Neuronal stem cell (in vitro differentiated cells): ENCODE measurements at regions not wholly inside any gene's neighbourhood (a gene's known extent, or its start where the extent isn't known, plus 50 kb on each side); places are given as distances from the start of the nearest gene placed in this dataset.

Experiments used
- DNase-seq: peaks from one replicate; pipeline ENCODE4 v3.0.0-alpha.2; 2013; ENCODE audit warnings: low spot score
- H2AFZ ChIP-seq: one replicate; pipeline ENCODE4 v1.6.1; 2013; ENCODE audit warnings: mild to moderate bottlenecking, low read length, inconsistent platforms
- H2AK5ac ChIP-seq: 2 replicates; pipeline ENCODE4 v1.6.1; 2013; ENCODE audit warnings: low read depth, mild to moderate bottlenecking, inconsistent platforms, low read length, moderate library complexity, mixed read lengths
- H2BK120ac ChIP-seq: 2 replicates; pipeline ENCODE4 v1.6.1; 2013; ENCODE audit warnings: low read depth, mild to moderate bottlenecking, inconsistent platforms, low read length, moderate library complexity, mixed read lengths
- H2BK12ac ChIP-seq: one replicate; pipeline ENCODE4 v1.6.1; 2013; ENCODE audit warnings: low read length, inconsistent platforms
- H2BK15ac ChIP-seq: 2 replicates; pipeline ENCODE4 v1.6.1; 2013; ENCODE audit warnings: mild to moderate bottlenecking, low read length, inconsistent platforms, mixed read lengths
- H2BK5ac ChIP-seq: one replicate; pipeline ENCODE4 v1.6.1; 2013; ENCODE audit warnings: inconsistent platforms, mild to moderate bottlenecking, low read length, moderate library complexity
- H3K14ac ChIP-seq: one replicate; pipeline ENCODE4 v1.6.1; 2013; ENCODE audit warnings: low read length, inconsistent platforms
- H3K18ac ChIP-seq: 2 replicates; pipeline ENCODE4 v1.6.1; 2013; ENCODE audit warnings: low read length, inconsistent platforms
- H3K23ac ChIP-seq: 2 replicates; pipeline ENCODE4 v1.6.1; 2013; ENCODE audit warnings: low read depth, mild to moderate bottlenecking, mixed read lengths, low read length, inconsistent platforms; ENCODE audit not compliant: poor library complexity
- H3K27ac ChIP-seq: replicated peaks from 3 replicates; pipeline ENCODE4 v1.5.1; 2013; ENCODE audit warnings: low read length, inconsistent platforms
- H3K27me3 ChIP-seq, 3 experiments: 2 replicates each; pipeline ENCODE4 v1.6.1; 2013; ENCODE audit warnings: low read length in 3 of 3, mild to moderate bottlenecking in 2 of 3, inconsistent platforms in 1 of 3, low read depth in 1 of 3, mixed read lengths in 1 of 3, moderate library complexity in 1 of 3; ENCODE audit not compliant: control insufficient read depth in 3 of 3, insufficient read depth in 3 of 3
- H3K36me3 ChIP-seq, 2 donors: replicated peaks in 1 of 2; 2 replicates each; pipeline ENCODE4 v1.6.1; 2013; ENCODE audit warnings: low read length in 2 of 2; ENCODE audit not compliant: control insufficient read depth in 2 of 2, insufficient read depth in 2 of 2
- H3K4ac ChIP-seq: 2 replicates; pipeline ENCODE4 v1.6.1; 2013; ENCODE audit warnings: inconsistent platforms, mild to moderate bottlenecking, low read length, moderate library complexity
- H3K4me1 ChIP-seq, 2 donors: 1 replicate in 1 of 2; 2 replicates in 1 of 2; pipeline ENCODE4 v1.6.1; 2013; ENCODE audit warnings: low read length in 2 of 2, low read depth in 1 of 2; ENCODE audit not compliant: control insufficient read depth in 2 of 2, insufficient read depth in 1 of 2
- H3K4me2 ChIP-seq: one replicate; pipeline ENCODE4 v1.6.1; 2013; ENCODE audit warnings: mild to moderate bottlenecking, low read length, inconsistent platforms; ENCODE audit not compliant: insufficient read depth, poor library complexity, severe bottlenecking
- H3K4me3 ChIP-seq, 2 donors: 2 replicates each; pipeline ENCODE4 v1.5.1; 2013; ENCODE audit warnings: low read length in 2 of 2, mild to moderate bottlenecking in 2 of 2, inconsistent platforms in 1 of 2, moderate library complexity in 1 of 2
- H3K79me1 ChIP-seq: one replicate; pipeline ENCODE4 v1.6.1; 2013; ENCODE audit warnings: low read depth, mild to moderate bottlenecking, inconsistent platforms, low read length, moderate library complexity
- H3K9ac ChIP-seq: one replicate; pipeline ENCODE4 v1.6.1; 2013; ENCODE audit warnings: mild to moderate bottlenecking, low read depth, low read length, inconsistent platforms; ENCODE audit not compliant: poor library complexity
- H3K9me3 ChIP-seq, 2 donors: replicated peaks in 1 of 2; 2 replicates each; pipeline versions ENCODE3 to v1.6.1; 2013; ENCODE audit warnings: low read length in 2 of 2, mild to moderate bottlenecking in 2 of 2, inconsistent platforms in 1 of 2, low read depth in 1 of 2, mixed read lengths in 1 of 2, moderate library complexity in 1 of 2; ENCODE audit not compliant: control insufficient read depth in 2 of 2, insufficient read depth in 1 of 2
- H4K8ac ChIP-seq: one replicate; pipeline ENCODE4 v1.6.1; 2013; ENCODE audit warnings: low read depth, mild to moderate bottlenecking, inconsistent platforms, low read length, moderate library complexity
- H4K91ac ChIP-seq: one replicate; pipeline ENCODE4 v1.6.1; 2013; ENCODE audit warnings: low read length, low read depth, mild to moderate bottlenecking, inconsistent platforms; ENCODE audit not compliant: poor library complexity
- WGBS, 2 donors: extraction: QIAGEN DNeasy Blood & Tissue Kit; methylation state at CpG; one replicate each; pipeline ENCODE4 v1.1.7; 2013; ENCODE audit warnings: missing lambda C conversion rate in 2 of 2, mixed read lengths in 1 of 2; ENCODE audit not compliant: insufficient read length in 2 of 2, insufficient replicate concordance in 1 of 2; ENCODE audit errors: extremely low coverage in 2 of 2; 5-methylcytosine and 5-hydroxymethylcytosine counted together

DNA sequence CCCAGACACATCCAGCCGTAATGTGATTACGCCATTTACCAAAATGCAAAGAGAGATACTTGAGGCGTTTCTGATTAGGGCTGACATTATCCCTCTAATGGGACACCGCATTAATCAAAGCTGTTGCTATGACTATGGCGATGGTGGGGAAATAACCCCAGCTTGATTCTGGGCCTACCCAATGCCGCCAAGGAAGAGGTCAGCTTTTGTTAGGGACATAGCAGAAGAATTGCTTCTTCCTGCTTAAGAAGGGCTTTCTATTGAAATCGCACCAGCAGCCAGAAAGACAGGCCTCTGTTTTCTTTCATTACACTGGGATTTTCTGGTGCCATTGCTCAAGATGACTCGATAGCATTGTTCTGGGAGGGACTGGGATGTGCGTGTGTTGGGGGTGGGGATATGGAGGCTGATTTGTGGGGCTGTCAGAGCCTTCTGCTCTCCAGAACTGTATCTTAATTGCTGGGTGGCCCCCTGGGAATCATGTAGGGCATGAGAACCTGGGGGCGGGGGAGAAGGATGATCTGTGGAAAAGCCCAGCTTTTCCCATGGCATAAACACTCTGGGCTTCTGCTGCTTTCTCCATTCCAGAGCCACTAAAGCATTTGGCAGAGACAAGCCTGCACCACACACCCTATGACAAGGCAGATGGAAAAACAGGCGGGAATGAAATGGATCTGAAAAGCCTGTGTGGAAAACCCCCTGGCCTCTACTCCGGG, 106.5 kb upstream of the RAD23B start:
- peak overlapping the region; percentile 31 for H3K18ac ChIP-seq
- H3K9ac ChIP-seq: no peak overlapping the region
- no peak overlapping the region for H2BK12ac ChIP-seq
- H3K79me1 ChIP-seq: no peaks in the 10 kb centered on the region
- peak overlapping the region; percentile 61 for H3K27ac ChIP-seq
- no peak overlapping the region for H4K8ac ChIP-seq
- no peaks in the 10 kb centered on the region for H3K9me3 ChIP-seq
- H2BK5ac ChIP-seq: no peak overlapping the region
- no peak overlapping the region for H2AK5ac ChIP-seq
- no peak overlapping the region for H2BK120ac ChIP-seq
- peak overlapping the region; percentile 70 for H2AFZ ChIP-seq
- peak; percentile 14 for DNase-seq
- H3K23ac ChIP-seq: no peak overlapping the region
- no peaks in the 10 kb centered on the region for H3K36me3 ChIP-seq
- no peak overlapping the region for H3K4ac ChIP-seq
- no peak overlapping the region for H3K14ac ChIP-seq
- WGBS, 2 donors: no CpG with 5 or more reads among the region's 12 CpGs
- H3K4me1 ChIP-seq: peaks cover 12 to 16% of the 10 kb centered on the region in 2 donors
- no peak overlapping the region for H4K91ac ChIP-seq
- no peaks in the 10 kb centered on the region for H3K27me3 ChIP-seq
- H3K4me3 ChIP-seq: no peak overlapping the region
- no peak overlapping the region for H2BK15ac ChIP-seq
- no peak overlapping the region for H3K4me2 ChIP-seq

DNA sequence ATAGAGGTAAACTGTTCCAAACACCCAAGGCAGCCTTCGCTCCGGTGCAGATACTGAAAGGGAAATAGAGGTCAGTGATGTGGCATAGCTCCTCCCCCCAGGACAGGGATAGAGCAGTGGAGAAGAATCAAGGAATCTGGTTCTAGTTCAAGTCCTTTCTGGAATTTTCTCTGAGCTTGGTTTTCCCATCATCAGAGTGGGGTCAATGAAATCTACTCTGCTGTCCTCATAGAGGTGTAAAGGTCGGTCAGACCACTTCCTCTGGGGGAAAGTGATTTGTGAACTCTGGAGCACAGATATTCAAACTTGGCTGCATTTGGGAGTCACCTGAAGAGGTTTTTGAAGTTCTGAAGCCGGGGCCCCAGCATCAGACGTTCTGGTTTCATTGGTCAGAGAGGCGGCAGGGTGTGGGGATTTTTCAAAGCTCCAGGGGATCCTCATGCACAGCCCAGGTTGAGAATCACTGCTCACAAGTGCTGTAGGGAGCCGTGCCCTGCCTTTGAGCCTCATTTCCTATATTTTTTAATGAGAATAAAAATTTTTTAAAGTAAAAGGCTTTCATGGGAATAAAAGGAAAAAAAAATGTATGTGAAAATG, 105.7 kb upstream of the RAD23B start:
- Histone ChIP-seq H3K23ac (no peak overlapping the region), H2BK5ac (no peak overlapping the region), H3K9me3 (peaks cover 0 to 2% of the 10 kb centered on the region in 2 donors), H2BK120ac (no peak overlapping the region), H3K4me1 (peaks cover 12 to 16% of the 10 kb centered on the region in 2 donors), H3K79me1 (no peaks in the 10 kb centered on the region), H3K36me3 (no peaks in the 10 kb centered on the region), H3K27ac (no peak overlapping the region), H3K27me3 (no peaks in the 10 kb centered on the region), H3K4me3 (no peak overlapping the region), H3K4me2 (no peak overlapping the region), H4K8ac (no peak overlapping the region), H3K9ac (no peak overlapping the region), H3K4ac (no peak overlapping the region), H3K14ac (no peak overlapping the region), H2BK12ac (no peak overlapping the region), H4K91ac (no peak overlapping the region), H2AFZ (peak overlapping the region; percentile 70), H3K18ac (peak overlapping the region; percentile 31), H2BK15ac (no peak overlapping the region), H2AK5ac (no peak overlapping the region)
- WGBS, 2 donors: no CpG with 5 or more reads among the region's 7 CpGs
- DNase-seq: no peak

DNA sequence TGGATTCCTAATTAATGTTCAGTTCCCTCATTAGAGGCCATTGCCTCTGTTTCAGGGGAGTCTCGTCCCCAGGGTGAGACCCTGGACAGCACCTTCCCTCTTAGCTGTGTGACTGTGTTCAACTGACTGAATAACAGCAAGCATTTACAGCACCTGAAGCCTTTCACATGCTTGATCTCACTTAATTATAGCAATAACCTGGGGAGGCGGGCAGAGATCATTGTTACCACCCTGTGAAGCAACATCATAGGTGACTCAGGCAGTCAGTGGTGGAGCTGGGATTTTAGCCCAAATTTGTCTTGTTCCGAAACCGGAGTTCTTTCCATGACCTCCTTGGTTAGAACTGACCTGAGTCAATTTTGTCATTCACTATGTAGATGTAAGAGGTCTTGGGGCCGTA, 105.2 kb upstream of the RAD23B start:
- Histone ChIP-seq H3K36me3 (no peaks in the 10 kb centered on the region), H3K9ac (no peak overlapping the region), H2BK15ac (no peak overlapping the region), H3K4ac (no peak overlapping the region), H2AK5ac (no peak overlapping the region), H2BK120ac (no peak overlapping the region), H3K18ac (no peak overlapping the region), H2AFZ (no peak overlapping the region), H3K4me1 (peaks cover 12 to 16% of the 10 kb centered on the region in 2 donors), H2BK12ac (no peak overlapping the region), H3K27me3 (no peaks in the 10 kb centered on the region), H3K27ac (no peak overlapping the region), H4K8ac (no peak overlapping the region), H4K91ac (no peak overlapping the region), H3K79me1 (no peaks in the 10 kb centered on the region), H3K23ac (no peak overlapping the region), H3K4me2 (no peak overlapping the region), H2BK5ac (no peak overlapping the region), H3K14ac (no peak overlapping the region), H3K9me3 (peaks cover 0 to 2% of the 10 kb centered on the region in 2 donors), H3K4me3 (no peak overlapping the region)
- no peak for DNase-seq
- WGBS, 2 donors: no CpG with 5 or more reads among the region's 5 CpGs

GRCh38 chr9:107178293-107178692, 104.8 kb upstream of the RAD23B start:
- no peak overlapping the region for H3K18ac ChIP-seq
- H3K23ac ChIP-seq: no peak overlapping the region
- no peak for DNase-seq
- H3K79me1 ChIP-seq: no peaks in the 10 kb centered on the region
- no peak overlapping the region for H4K8ac ChIP-seq
- no peak overlapping the region for H3K4ac ChIP-seq
- peaks cover under 1 to 2% of the 10 kb centered on the region in 2 donors for H3K9me3 ChIP-seq
- WGBS, 2 donors: no CpG with 5 or more reads among the region's 3 CpGs
- no peak overlapping the region for H2AFZ ChIP-seq
- H3K9ac ChIP-seq: no peak overlapping the region
- no peaks in the 10 kb centered on the region for H3K36me3 ChIP-seq
- H3K4me2 ChIP-seq: no peak overlapping the region
- no peak overlapping the region for H2BK120ac ChIP-seq
- no peak overlapping the region for H3K27ac ChIP-seq
- H3K4me3 ChIP-seq: no peak overlapping the region
- no peak overlapping the region for H3K14ac ChIP-seq
- H2BK12ac ChIP-seq: no peak overlapping the region
- no peak overlapping the region for H4K91ac ChIP-seq
- H3K27me3 ChIP-seq: no peaks in the 10 kb centered on the region
- H2BK5ac ChIP-seq: no peak overlapping the region
- H2BK15ac ChIP-seq: no peak overlapping the region
- no peak overlapping the region for H2AK5ac ChIP-seq
- peaks cover 12 to 16% of the 10 kb centered on the region in 2 donors for H3K4me1 ChIP-seq
